ENCODE measurements at regions not wholly inside any gene's neighbourhood (a gene's known extent, or its start where the extent isn't known, plus 50 kb on each side); places are given as distances from the start of the nearest gene placed in this dataset.

DNA sequence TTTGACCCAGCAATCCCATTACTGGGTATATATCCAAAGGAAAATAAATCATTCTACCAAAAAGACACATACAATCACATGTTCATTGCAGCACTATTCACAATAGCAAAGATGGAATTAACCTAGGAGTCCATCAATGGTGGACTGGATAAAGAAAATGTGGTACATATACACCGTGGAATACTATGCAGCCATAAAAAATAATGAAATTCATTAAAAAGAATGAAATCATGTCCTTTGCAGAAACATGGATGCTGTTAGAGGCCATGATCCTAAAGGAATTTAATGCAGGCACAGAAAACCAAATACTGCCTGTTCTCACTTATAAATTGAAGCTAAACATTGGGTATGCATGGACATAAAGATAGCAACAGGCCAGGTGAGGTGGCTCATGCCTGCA lies 61.9 kb upstream of the BMP6 start:
- no peak for TF ChIP-seq POLR2AphosphoS5 (IDR thresholded peaks at IDR 0.05; ENCODE audit: low read depth, low read length)
- TF ChIP-seq, protein P1, sequence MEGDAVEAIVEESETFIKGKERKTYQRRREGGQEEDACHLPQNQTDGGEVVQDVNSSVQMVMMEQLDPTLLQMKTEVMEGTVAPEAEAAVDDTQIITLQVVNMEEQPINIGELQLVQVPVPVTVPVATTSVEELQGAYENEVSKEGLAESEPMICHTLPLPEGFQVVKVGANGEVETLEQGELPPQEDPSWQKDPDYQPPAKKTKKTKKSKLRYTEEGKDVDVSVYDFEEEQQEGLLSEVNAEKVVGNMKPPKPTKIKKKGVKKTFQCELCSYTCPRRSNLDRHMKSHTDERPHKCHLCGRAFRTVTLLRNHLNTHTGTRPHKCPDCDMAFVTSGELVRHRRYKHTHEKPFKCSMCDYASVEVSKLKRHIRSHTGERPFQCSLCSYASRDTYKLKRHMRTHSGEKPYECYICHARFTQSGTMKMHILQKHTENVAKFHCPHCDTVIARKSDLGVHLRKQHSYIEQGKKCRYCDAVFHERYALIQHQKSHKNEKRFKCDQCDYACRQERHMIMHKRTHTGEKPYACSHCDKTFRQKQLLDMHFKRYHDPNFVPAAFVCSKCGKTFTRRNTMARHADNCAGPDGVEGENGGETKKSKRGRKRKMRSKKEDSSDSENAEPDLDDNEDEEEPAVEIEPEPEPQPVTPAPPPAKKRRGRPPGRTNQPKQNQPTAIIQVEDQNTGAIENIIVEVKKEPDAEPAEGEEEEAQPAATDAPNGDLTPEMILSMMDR (IDR thresholded peaks at IDR 0.05) = no peak
- no peak for TF ChIP-seq SIN3A (IDR thresholded peaks at IDR 0.05; ENCODE audit: borderline replicate concordance, insufficient read depth, low read depth, low read length)
- no peak for TF ChIP-seq TCF7L2 (IDR thresholded peaks at IDR 0.05; ENCODE audit: low read depth, low read length)
- TF ChIP-seq, protein P2, sequence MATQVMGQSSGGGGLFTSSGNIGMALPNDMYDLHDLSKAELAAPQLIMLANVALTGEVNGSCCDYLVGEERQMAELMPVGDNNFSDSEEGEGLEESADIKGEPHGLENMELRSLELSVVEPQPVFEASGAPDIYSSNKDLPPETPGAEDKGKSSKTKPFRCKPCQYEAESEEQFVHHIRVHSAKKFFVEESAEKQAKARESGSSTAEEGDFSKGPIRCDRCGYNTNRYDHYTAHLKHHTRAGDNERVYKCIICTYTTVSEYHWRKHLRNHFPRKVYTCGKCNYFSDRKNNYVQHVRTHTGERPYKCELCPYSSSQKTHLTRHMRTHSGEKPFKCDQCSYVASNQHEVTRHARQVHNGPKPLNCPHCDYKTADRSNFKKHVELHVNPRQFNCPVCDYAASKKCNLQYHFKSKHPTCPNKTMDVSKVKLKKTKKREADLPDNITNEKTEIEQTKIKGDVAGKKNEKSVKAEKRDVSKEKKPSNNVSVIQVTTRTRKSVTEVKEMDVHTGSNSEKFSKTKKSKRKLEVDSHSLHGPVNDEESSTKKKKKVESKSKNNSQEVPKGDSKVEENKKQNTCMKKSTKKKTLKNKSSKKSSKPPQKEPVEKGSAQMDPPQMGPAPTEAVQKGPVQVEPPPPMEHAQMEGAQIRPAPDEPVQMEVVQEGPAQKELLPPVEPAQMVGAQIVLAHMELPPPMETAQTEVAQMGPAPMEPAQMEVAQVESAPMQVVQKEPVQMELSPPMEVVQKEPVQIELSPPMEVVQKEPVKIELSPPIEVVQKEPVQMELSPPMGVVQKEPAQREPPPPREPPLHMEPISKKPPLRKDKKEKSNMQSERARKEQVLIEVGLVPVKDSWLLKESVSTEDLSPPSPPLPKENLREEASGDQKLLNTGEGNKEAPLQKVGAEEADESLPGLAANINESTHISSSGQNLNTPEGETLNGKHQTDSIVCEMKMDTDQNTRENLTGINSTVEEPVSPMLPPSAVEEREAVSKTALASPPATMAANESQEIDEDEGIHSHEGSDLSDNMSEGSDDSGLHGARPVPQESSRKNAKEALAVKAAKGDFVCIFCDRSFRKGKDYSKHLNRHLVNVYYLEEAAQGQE (IDR thresholded peaks at IDR 0.05; ENCODE audit: insufficient read depth in 1 of 2, low read depth in 2 of 2, low read length in 1 of 2) = no peak
- CTCF ChIA-PET = no interaction called here

DNA sequence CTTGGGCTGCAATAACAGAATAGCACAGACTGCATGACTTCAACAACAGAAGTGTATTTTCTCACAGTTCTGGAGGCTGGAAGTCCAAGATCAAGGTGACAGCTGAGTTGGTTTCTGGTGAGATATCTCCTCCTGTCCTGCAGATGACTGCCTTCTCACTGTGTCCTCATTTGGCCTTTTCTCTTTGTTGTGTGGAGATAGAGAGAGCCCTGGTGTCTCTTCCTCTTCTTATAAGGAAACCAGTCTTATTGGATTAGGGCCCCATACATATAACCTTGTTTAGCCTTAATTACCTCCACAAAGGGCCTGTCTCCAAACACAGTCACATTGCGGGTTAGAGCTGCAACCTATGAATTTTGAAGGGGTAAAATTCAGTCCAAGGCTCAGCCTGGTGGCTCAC lies 57.0 kb upstream of the BMP6 start:
- Histone ChIP-seq H3K4me1 (ENCODE audit: control insufficient read depth, insufficient read depth, low read length) (no peaks in the 10 kb centered on the region), H3K27ac (ENCODE audit: low read length) (no peak overlapping the region), H3K9me3 (ENCODE audit: control insufficient read depth, insufficient read depth, low read depth, low read length) (no peaks in the 10 kb centered on the region), H3K27me3 (ENCODE audit: control insufficient read depth, insufficient read depth, low read length) (no peaks in the 10 kb centered on the region), H3K4me3 (ENCODE audit: low read depth in 2 of 2, low read length in 2 of 2) (no peak overlapping the region), H3K36me3 (ENCODE audit: control insufficient read depth, insufficient read depth, low read length) (no peaks in the 10 kb centered on the region)
- intact Hi-C loops (cut with micrococcal nuclease; ENCODE audit: unreplicated experiment) = no loop called here
- DNase-seq (ENCODE audit: low read depth, low spot score) (no peak), ATAC-seq (no peak)
- in situ Hi-C loops (cut with HindIII; ENCODE audit: low pct_unique_long_range_greater_than_20kb, low sequenced_read_pairs) = no loop called here
- CTCF ChIA-PET = no interaction called here
- TF ChIP-seq POLR2AphosphoS5 (IDR thresholded peaks at IDR 0.05; ENCODE audit: low read depth, low read length) = no peak
- TF ChIP-seq, protein P2 (IDR thresholded peaks at IDR 0.05; ENCODE audit: insufficient read depth in 1 of 2, low read depth in 2 of 2, low read length in 1 of 2) = no peak
- no peak for TF ChIP-seq SIN3A (IDR thresholded peaks at IDR 0.05; ENCODE audit: borderline replicate concordance, insufficient read depth, low read depth, low read length)
- TF ChIP-seq, protein P1 (IDR thresholded peaks at IDR 0.05) = no peak
- no peak for TF ChIP-seq TCF7L2 (IDR thresholded peaks at IDR 0.05; ENCODE audit: low read depth, low read length)
- POLR2A ChIA-PET = no interaction called here
- no TSS peak for BruUV-seq (replicated peaks)

More for the DNA sequence above, 61.9 kb upstream of the BMP6 start:
- Histone ChIP-seq H3K4me1 (ENCODE audit: control insufficient read depth, insufficient read depth, low read length) (no peaks in the 10 kb centered on the region), H3K27ac (ENCODE audit: low read length) (no peak overlapping the region), H3K9me3 (ENCODE audit: control insufficient read depth, insufficient read depth, low read depth, low read length) (no peaks in the 10 kb centered on the region), H3K27me3 (ENCODE audit: control insufficient read depth, insufficient read depth, low read length) (no peaks in the 10 kb centered on the region), H3K36me3 (ENCODE audit: control insufficient read depth, insufficient read depth, low read length) (no peaks in the 10 kb centered on the region), H3K4me3 (ENCODE audit: low read depth in 2 of 2, low read length in 2 of 2) (no peak overlapping the region)
- BruUV-seq (replicated peaks) = no TSS peak
- in situ Hi-C loops (cut with HindIII; ENCODE audit: low pct_unique_long_range_greater_than_20kb, low sequenced_read_pairs) = no loop called here
- no peak for ATAC-seq
- POLR2A ChIA-PET = no interaction called here
- no peak for DNase-seq (ENCODE audit: low read depth, low spot score)
- intact Hi-C loops (cut with micrococcal nuclease; ENCODE audit: unreplicated experiment) = no loop called here
